Coronary artery (tissue), 2 donors: ENCODE measurements at regions not wholly inside any gene's neighbourhood (a gene's known extent, or its start where the extent isn't known, plus 50 kb on each side); places are given as distances from the start of the nearest gene placed in this dataset.

Experiments used
- DNase-seq: peaks from one replicate; pipeline ENCODE4 v3.0.0-alpha.2; 2017; ENCODE audit warnings: low spot score
- H3K27ac ChIP-seq, 2 donors: fragments of 200-600 bp; sonication (generic); one replicate each; pipeline ENCODE4 v1.5.1; 2016 to 2019
- H3K4me3 ChIP-seq: fragments of 200-600 bp; sonication (generic); 2 replicates; pipeline ENCODE4 v1.5.1; 2016; ENCODE audit warnings: mild to moderate bottlenecking, moderate library complexity
- TF ChIP-seq, protein P1 (sequence below): fragments of 200-600 bp; sonication (generic); IDR thresholded peaks from one replicate; pipeline ENCODE4 v1.5.1; 2019; ENCODE audit warnings: antibody characterized with exemption

DNA sequence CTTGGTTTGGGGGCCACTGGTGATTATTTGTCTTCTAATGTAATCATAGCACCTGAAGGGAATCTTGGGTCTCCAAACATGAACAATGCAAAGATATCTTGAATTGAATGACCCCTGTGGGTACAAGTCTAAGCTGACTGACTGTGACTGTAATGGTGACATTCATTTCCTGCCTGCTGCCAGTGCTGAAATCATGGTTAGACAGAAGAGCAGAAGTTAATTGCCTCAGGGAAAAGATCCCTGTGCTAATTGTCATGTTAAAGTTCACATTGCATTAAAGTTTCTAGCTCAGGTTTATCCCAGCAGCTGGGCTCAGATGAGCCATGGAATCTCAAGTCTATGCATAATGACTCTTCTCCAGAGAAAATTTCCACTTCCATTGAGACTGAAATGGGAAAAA, 772.0 kb downstream of the ETS1 start:
- TF ChIP-seq, protein P1, sequence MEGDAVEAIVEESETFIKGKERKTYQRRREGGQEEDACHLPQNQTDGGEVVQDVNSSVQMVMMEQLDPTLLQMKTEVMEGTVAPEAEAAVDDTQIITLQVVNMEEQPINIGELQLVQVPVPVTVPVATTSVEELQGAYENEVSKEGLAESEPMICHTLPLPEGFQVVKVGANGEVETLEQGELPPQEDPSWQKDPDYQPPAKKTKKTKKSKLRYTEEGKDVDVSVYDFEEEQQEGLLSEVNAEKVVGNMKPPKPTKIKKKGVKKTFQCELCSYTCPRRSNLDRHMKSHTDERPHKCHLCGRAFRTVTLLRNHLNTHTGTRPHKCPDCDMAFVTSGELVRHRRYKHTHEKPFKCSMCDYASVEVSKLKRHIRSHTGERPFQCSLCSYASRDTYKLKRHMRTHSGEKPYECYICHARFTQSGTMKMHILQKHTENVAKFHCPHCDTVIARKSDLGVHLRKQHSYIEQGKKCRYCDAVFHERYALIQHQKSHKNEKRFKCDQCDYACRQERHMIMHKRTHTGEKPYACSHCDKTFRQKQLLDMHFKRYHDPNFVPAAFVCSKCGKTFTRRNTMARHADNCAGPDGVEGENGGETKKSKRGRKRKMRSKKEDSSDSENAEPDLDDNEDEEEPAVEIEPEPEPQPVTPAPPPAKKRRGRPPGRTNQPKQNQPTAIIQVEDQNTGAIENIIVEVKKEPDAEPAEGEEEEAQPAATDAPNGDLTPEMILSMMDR, result no peak
- H3K4me3 ChIP-seq, result no peak overlapping the region
- no peak for DNase-seq
- no peak overlapping the region for H3K27ac ChIP-seq

DNA sequence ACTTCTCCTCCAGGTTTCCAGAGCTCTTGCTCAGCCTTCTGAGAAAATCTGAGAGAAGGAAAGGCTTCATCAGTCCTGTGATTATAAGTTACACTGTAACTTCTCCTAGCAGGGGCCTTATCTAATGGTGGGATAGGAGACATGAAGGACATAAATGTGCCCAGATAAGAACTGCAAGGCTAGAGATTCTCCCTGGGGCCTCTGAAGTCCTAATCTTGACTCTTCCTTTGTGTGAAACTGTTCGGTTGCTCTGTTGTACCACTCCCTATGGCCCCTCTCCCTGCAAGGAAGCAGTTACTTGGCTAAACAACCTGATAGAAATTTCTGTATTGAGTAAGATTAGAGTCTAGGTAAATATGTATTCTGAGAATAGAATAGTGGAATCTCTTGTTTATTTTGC, 780.9 kb downstream of the ETS1 start:
- TF ChIP-seq, protein P1, result no peak
- no peak for DNase-seq
- Histone ChIP-seq H3K4me3 (no peak overlapping the region), H3K27ac (no peak overlapping the region)

DNA sequence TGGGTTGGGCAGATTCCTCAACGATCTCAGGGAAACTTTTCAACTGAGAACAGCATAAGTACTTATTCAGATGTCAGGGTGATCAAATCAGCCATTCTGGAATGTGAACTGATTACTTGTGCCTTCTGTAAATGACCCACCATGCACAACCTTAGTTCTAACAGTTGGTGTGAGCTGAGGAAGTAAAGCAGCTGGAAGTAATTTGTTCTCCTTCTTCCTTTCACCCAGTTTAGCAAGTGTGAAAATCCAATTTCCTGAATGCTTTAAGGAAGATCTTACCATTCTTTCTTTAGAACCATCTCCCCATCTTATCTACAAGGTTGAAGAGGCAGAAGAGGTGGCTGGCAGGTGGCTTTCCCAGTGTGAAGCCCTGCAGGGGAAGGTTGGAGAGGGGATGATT, 781.6 kb downstream of the ETS1 start:
- Histone ChIP-seq H3K27ac (no peak overlapping the region), H3K4me3 (no peak overlapping the region)
- DNase-seq, result no peak
- TF ChIP-seq, protein P1, result no peak

DNA sequence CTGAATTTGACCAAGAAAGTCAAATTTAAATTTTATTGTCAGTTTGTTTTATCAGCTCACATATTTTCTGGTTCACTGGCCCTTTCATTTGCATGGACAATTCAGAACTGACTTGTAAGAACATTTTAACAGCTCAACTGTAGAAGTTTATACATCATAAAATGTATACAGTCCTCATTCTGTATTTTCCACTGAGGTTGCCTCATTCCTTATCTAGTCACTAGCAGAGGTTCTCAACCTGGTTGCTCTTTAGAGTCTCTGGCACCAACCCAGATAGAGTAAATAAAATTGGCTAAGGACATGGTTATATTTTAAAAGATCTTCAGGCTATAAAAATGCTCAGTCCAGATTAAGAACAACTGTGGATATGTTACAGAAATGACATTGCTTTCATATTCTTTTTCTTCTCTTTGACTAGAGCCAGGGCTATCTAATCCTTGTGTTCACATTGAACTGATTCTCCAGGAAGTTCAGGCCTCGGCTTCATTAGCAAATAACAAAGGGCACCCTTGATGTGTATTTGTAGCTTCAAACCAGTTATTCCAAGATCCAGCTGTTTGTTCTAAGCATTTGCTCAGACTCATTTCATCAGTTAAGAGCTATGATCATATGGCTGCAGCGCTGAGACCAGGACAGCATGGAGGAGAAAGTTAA, 782.5 kb downstream of the ETS1 start:
- TF ChIP-seq, protein P1, result no peak
- no peak overlapping the region for H3K4me3 ChIP-seq
- no peak overlapping the region for H3K27ac ChIP-seq
- DNase-seq, result no peak

DNA sequence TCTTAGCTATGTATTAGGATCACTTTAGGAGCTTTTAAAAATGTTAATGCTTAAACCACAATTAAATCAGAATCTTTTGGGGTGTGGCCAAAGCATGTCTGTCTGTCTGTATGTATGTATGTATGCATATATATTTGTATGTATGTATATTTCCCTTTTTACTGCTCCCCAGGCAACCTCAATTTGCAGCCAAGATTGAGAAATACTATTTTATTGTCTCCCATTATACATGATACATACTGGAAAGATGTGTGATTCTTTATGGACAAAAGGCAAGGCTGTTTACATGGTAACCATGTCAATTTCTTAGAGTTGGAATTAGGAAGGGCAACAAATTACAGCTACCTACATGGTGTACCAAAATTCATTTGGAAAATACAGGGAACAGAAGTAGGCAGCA, 783.6 kb downstream of the ETS1 start:
- no peak for DNase-seq
- Histone ChIP-seq H3K4me3 (no peak overlapping the region), H3K27ac (no peak overlapping the region)
- TF ChIP-seq, protein P1, result no peak

DNA sequence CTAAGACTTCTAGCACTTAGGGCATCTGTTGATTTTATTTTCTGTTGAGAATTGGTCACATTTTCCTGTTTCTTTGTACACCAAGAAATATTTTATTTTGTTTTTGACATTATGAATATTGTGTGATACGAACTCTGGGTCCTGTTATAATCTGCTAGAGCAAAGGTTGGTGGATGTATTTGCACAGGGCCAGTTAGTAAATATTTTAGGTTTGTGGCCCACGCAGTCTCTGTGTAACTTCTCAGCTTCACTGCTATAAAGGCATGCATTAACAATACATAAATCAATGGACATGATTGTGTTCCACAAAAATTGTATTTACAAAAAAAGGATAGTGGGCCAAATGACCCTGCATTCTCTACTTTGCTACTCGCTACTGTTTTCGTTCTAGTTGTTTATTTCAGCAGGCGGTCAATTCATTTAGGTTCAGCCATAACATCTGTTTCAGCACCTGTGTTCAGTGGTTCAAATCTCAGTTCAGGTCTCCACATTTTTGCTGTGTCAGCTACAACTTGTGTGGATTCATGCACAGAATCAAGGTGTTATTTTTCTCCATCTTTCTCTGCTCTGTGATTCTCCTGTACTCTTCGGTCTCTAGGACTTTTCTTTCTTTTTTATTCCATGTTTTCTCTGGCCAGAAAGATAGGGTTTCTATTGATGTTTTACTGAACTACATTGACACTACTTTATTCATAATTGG, 786.2 kb downstream of the ETS1 start:
- Histone ChIP-seq H3K4me3 (no peak overlapping the region), H3K27ac (no peak overlapping the region)
- TF ChIP-seq, protein P1, result no peak
- no peak for DNase-seq

DNA sequence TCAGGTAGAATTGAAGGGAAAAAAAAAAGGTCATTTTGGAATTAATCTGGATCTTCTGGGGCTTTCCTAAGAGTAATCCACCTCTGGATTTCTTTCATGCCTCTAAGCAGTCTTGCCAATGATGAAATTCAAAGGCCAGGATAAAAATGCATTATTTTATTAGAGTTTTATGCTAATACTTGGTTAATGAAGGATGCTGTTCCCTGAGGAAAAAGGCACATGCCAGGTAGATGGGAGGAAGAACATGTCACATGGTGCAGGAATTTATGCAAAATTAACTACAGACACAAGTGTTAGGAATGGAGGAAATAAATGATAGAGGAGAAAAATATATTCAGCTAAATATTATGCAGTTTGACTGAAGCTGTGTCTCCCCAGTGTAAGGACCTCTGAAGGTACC, 792.0 kb downstream of the ETS1 start:
- TF ChIP-seq, protein P1, result no peak
- DNase-seq, result no peak
- H3K27ac ChIP-seq, result no peak overlapping the region
- no peak overlapping the region for H3K4me3 ChIP-seq
